ENCODE measurements at regions not wholly inside any gene's neighbourhood (a gene's known extent, or its start where the extent isn't known, plus 50 kb on each side); places are given as distances from the start of the nearest gene placed in this dataset.
"Not testable (repeated sequence)": the region's sequence is repeated elsewhere in the genome, so short reads cannot be mapped to it uniquely, and the experiment has no call there.

DNA sequence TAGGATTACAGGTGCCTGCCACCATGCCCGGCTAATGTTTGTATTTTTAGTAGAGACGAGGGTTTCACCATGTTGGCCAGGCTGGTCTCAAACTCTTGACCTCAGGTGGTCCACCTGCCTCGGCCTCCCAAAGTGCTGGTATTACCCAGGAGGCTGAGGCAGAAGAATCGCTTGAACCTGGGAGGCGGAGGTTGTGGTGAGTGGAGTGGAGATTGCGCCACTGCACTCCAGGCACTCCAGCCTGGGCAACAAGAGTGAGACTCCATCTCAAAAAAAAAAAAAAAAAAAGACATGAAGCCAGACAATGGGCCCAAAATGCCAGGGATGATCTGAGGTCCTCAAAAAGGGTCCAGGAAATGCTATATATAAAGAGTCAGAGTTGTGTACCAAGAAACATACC is 392.9 kb downstream of the SEC14L1 start:
- H3K4me2 ChIP-seq (ENCODE audit: insufficient read depth in 1 of 2, low read depth in 2 of 2, low read length in 2 of 2); H4K8ac ChIP-seq (ENCODE audit: extremely low read depth, insufficient read depth, low read length); H4K5ac ChIP-seq (ENCODE audit: insufficient read length, low read depth, low read length); H3K14ac ChIP-seq (ENCODE audit: insufficient read length); H2AK5ac ChIP-seq (ENCODE audit: low read depth, low read length); H3K56ac ChIP-seq (replicated peaks; ENCODE audit: insufficient read length, low read depth, low read length); H3K9me3 ChIP-seq (ENCODE audit: insufficient read depth in 2 of 2, low read depth in 1 of 2, low read length in 1 of 2); H3K4me1 ChIP-seq (replicated peaks in 1 of 4; ENCODE audit: control insufficient read depth in 3 of 4, insufficient read depth in 4 of 4, low read length in 3 of 4); H3K9ac ChIP-seq (replicated peaks in 1 of 4; ENCODE audit: extremely low read depth in 1 of 4, low read depth in 3 of 4, low read length in 3 of 4); H2BK15ac ChIP-seq (ENCODE audit: low read length); H3K79me1 ChIP-seq (ENCODE audit: low read depth, low read length); H3K23ac ChIP-seq (ENCODE audit: insufficient read length); H3K4me3 ChIP-seq (ENCODE audit: extremely low read depth in 1 of 4, insufficient read depth in 2 of 4, low read depth in 3 of 4, low read length in 4 of 4); H3K27ac ChIP-seq (ENCODE audit: low read depth, low read length); H2BK12ac ChIP-seq (ENCODE audit: low read depth, low read length); H2AFZ ChIP-seq (ENCODE audit: low read length); H4K91ac ChIP-seq (replicated peaks; ENCODE audit: insufficient read length, low read length); H3K18ac ChIP-seq (ENCODE audit: extremely low read depth, low read length); H2BK5ac ChIP-seq (ENCODE audit: low read depth, low read length); H3K36me3 ChIP-seq (ENCODE audit: control insufficient read depth in 2 of 4, insufficient read depth in 4 of 4, low read length in 3 of 4); H4K20me1 ChIP-seq (replicated peaks in 1 of 2; ENCODE audit: control insufficient read depth in 1 of 2, insufficient read depth in 2 of 2, low read length in 2 of 2); H3K4ac ChIP-seq (replicated peaks; ENCODE audit: insufficient read length, low read depth, low read length); DNase-seq (ENCODE audit: low read depth in 1 of 2, low spot score in 2 of 2); H3K23me2 ChIP-seq (ENCODE audit: low read depth, low read length); FAIRE-seq; POLR2A ChIA-PET (ENCODE audit: partially characterized antibody); H3K79me2 ChIP-seq (ENCODE audit: control insufficient read depth in 1 of 2, insufficient read depth in 2 of 2, low read length in 2 of 2); H2BK120ac ChIP-seq (replicated peaks; ENCODE audit: low read depth, low read length); H2BK20ac ChIP-seq (ENCODE audit: low read length): not testable (repeated sequence)
- CTCF ChIA-PET (ENCODE audit: partially characterized antibody) = interaction anchor here (1.5 kb wide), 1 partner anchor 104 kb away, joined by 3 read pairs; no protein-coding TSS in a partner anchor
- 79% methylated on average over 6 of the region's 6 CpGs; no CpG with 5 or more reads in 1 of the 2 experiments for WGBS, 2 experiments (ENCODE audit: extremely low coverage in 1 of 2, insufficient coverage in 1 of 2, insufficient read length in 1 of 2, insufficient replicate concordance in 2 of 2, low coverage in 1 of 2, low lambda C conversion rate in 2 of 2, missing lambda C conversion rate in 1 of 2)
- H3K27me3 ChIP-seq (replicated peaks in 1 of 4; ENCODE audit: control insufficient read depth in 3 of 4, extremely low read depth in 1 of 4, insufficient read depth in 3 of 4, low read length in 3 of 4) = peaks cover 0 to 10% (median 8%) of the 10 kb centered on the region in 4 experiments; a peak in 5 of 7 replicates
